ENCODE measurements at regions not wholly inside any gene's neighbourhood (a gene's known extent, or its start where the extent isn't known, plus 50 kb on each side); places are given as distances from the start of the nearest gene placed in this dataset.
"Not testable (repeated sequence)": the region's sequence is repeated elsewhere in the genome, so short reads cannot be mapped to it uniquely, and the experiment has no call there.

DNA sequence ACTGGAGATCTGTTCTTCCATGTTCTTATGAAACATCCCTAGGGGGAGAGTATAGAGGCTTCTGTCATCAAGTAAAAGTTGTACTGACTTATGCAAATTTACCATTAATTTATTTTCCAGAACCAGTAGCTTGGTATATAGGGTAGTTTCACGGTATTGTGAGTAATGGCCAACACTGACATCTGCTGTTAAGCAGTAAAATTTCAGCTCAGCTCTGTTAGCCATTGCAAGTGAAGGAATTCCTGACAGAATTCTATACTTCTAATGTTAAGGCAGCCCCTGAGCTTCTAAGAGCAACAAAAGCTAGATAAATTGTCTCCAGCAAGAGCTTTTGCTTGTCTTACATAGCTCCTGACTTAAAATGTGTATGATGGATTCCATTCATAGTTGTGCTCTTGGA lies 613.5 kb upstream of the C16orf82 start:
- Mint-ChIP-seq H3K27me3 (peaks cover 18 to 24% of the 10 kb centered on the region in 2 donors), H3K27ac (no peak overlapping the region), H3K4me1 (ENCODE audit: low read depth in 2 of 2) (no peaks in the 10 kb centered on the region), H3K9me3 (peaks cover 0 to 2% of the 10 kb centered on the region in 2 donors), H3K4me3 (no peak overlapping the region), H3K36me3 (ENCODE audit: insufficient read depth) (no peaks in the 10 kb centered on the region)
- DNase-seq (no peak), ATAC-seq (replicated peaks) (no peak)

DNA sequence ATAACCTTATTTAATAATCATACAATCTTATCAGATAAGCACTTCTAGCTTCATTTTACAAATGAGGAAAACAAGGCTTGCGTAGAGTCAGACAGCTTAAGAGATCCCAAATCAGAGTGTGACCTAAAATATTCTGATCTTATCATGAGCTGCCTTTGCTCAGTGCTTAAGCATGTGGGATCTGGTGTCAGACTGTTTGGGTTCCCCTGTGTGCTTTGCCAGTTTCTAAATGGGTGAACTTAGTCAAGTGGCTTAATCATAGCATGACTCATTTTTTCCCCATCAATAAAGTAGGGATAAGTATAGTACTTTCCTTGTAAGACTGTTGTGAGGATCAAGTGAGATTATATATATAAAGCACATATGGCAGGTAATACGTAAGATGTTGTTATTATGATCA lies 612.6 kb upstream of the C16orf82 start:
- DNase-seq (no peak), ATAC-seq (replicated peaks) (no peak)
- Mint-ChIP-seq H3K9me3 (peaks cover 0 to 4% of the 10 kb centered on the region in 2 donors), H3K4me1 (ENCODE audit: low read depth in 2 of 2) (no peaks in the 10 kb centered on the region), H3K4me3 (no peak overlapping the region), H3K36me3 (ENCODE audit: insufficient read depth) (no peaks in the 10 kb centered on the region), H3K27me3 (peaks cover 18 to 24% of the 10 kb centered on the region in 2 donors), H3K27ac (no peak overlapping the region)

DNA sequence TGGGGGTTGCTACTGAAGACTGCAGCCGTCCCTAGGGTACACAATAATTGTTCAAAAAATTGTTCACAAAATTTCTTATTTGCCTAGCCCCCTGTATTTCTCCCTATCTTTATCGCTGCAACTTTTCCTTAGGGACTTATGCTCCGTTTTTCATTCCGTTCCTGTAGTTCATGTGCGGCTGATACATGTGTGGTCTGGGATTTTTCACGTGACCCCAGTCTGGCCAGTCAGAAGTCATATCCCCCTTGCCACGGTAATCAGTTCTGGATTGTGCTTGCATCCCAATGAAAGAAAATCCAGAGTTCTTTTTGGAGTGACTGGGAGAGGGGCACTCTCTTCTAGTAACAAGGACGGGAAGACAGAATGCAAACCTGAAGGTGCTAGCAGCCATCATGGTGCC lies 610.7 kb upstream of the C16orf82 start:
- Mint-ChIP-seq H3K4me1 (ENCODE audit: low read depth in 2 of 2) (no peaks in the 10 kb centered on the region), H3K27ac (no peak overlapping the region), H3K36me3 (ENCODE audit: insufficient read depth) (no peaks in the 10 kb centered on the region), H3K4me3 (no peak overlapping the region), H3K27me3 (peaks cover 18 to 24% of the 10 kb centered on the region in 2 donors), H3K9me3 (peaks cover 0 to 4% of the 10 kb centered on the region in 2 donors)
- DNase-seq (no peak), ATAC-seq (replicated peaks) (no peak)

DNA sequence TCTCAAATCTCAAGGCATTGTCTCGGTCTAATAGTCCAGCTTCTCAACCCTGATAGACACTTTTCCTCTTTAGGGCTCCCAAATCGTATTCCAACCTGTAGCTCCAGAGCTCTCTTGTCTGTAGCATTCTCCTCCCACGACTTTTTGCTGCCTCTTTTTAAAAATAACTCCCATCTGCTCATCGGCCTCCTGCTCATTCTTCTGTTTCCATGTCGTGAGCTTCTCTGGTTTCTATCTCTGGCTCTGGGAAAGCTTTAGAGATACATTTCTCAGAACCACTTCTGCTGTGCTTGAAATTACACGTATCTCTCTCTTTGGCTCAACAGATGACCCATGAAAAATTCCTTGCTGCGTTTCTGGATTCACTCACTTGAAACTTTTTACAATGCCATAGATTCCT lies 609.6 kb upstream of the C16orf82 start:
- peaks cover 21 to 29% of the 10 kb centered on the region in 2 donors for H3K27me3 Mint-ChIP-seq
- no peak overlapping the region for H3K27ac Mint-ChIP-seq
- H3K4me3 Mint-ChIP-seq = no peak overlapping the region
- peaks cover 0 to 4% of the 10 kb centered on the region in 2 donors for H3K9me3 Mint-ChIP-seq
- DNase-seq (no peak), ATAC-seq (replicated peaks) (no peak)
- no peaks in the 10 kb centered on the region for H3K36me3 Mint-ChIP-seq (ENCODE audit: insufficient read depth)
- no peaks in the 10 kb centered on the region for H3K4me1 Mint-ChIP-seq (ENCODE audit: low read depth in 2 of 2)

DNA sequence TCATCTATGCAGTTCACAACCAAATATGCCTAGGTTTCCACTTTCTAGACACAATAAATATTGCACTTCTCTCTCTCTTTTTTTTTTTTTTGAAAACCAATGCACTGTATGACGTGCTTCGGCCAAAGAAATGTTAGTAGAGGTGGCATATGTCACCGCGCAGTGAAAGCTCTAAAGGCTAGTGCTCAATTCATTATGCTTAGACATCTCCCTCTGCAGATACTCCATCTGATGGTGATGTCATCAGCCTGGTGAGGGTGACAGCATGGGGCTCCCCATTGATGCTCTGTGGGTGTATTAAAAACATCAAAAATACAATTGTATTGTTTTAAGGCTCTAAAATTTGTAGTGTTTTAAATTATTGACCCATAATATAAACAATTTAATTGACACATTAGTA lies 608.8 kb upstream of the C16orf82 start:
- peaks cover 29 to 37% of the 10 kb centered on the region in 2 donors for H3K27me3 Mint-ChIP-seq
- DNase-seq (no peak), ATAC-seq (replicated peaks) (no peak)
- no peaks in the 10 kb centered on the region for H3K4me1 Mint-ChIP-seq (ENCODE audit: low read depth in 2 of 2)
- H3K4me3 Mint-ChIP-seq = no peak overlapping the region
- H3K36me3 Mint-ChIP-seq (ENCODE audit: insufficient read depth) = no peaks in the 10 kb centered on the region
- peaks cover 0 to 4% of the 10 kb centered on the region in 2 donors for H3K9me3 Mint-ChIP-seq
- no peak overlapping the region for H3K27ac Mint-ChIP-seq

DNA sequence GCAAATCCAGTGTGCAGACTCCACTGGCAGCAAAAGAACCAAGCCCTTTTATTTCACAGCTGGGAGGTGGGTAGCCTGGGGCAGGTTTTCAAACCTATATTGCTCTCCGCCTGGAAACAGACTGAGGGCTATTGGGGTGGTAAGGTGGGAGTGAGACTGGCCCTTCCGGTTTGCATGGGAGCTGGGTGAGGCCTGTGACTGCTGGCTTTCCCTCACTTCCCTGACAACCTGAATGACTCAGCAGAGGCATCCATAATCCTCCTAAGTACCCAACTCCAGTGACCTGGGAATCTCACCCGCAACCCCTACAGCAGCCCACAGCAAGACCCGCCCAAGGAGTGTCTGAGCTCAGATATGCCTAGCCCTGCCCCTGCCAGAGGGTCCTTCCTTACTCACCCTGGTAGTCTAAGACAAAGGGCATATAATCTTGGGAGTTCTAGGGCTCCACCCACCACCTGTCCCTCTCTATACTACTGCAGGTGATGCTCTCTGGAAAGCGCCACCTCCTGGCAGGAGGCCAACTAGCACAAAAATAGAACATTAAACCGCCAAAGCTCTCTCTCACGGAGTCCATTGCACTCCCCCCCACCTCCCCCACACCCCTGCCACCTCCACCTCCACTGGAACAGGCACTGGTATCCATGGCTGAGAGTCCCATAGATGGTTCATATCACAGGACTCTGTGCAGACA lies 602.0 kb upstream of the C16orf82 start:
- no peak for ATAC-seq (replicated peaks)
- H3K27ac Mint-ChIP-seq = no peak overlapping the region

DNA sequence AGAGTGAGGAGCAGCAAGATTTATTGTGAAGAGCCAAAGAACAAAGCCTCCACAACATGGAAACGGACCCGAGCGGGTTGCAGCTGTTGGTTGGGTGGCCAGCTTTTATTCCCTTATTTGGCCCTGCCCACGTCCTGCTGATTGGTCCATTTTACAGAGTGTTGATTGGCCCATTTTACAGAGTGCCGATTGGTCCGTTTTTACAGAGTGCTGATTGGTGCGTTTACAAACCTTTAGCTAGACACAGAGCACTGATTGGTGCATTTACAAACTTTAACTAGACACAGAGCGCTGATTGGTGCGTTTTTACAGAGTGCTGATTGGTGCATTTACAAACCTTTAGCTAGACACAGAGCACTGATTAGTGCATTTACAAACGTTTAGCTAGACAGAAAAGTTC lies 592.3 kb upstream of the C16orf82 start:
- DNase-seq; H3K27ac Mint-ChIP-seq; ATAC-seq (replicated peaks); H3K4me1 Mint-ChIP-seq (ENCODE audit: low read depth in 2 of 2); H3K27me3 Mint-ChIP-seq; H3K4me3 Mint-ChIP-seq; H3K36me3 Mint-ChIP-seq (ENCODE audit: insufficient read depth): not testable (repeated sequence)
- peaks cover 0 to 22% of the 10 kb centered on the region in 2 donors for H3K9me3 Mint-ChIP-seq

More for the DNA sequence above, 602.0 kb upstream of the C16orf82 start:
- H3K4me1 Mint-ChIP-seq (ENCODE audit: low read depth in 2 of 2) = no peaks in the 10 kb centered on the region
- no peaks in the 10 kb centered on the region for H3K9me3 Mint-ChIP-seq
- peaks cover 3% of the 10 kb centered on the region for H3K36me3 Mint-ChIP-seq (ENCODE audit: insufficient read depth)
- H3K27me3 Mint-ChIP-seq = peaks cover 21 to 39% of the 10 kb centered on the region in 2 donors
- no peak for DNase-seq
- no peak overlapping the region for H3K4me3 Mint-ChIP-seq

DNA sequence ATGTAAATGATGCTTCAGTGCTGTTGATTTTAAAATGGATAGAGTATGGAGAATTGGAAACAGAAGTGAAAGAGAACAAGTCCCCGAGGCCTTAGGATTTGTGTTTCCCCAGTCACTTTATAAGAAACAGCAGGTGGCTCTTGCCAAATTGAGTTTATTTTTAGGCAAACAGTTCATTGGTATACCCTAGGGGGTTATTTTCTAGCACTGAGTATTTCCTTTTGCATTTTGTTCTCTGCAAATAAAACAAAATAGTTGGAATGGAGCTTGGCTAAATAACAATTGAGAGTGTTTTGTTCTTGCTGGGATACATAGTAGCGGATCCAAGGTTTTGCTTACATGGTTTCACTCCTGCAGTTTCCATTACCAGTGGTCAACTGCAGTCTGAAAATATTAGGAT lies 591.1 kb upstream of the C16orf82 start:
- no peaks in the 10 kb centered on the region for H3K27me3 Mint-ChIP-seq
- no peak for DNase-seq
- H3K9me3 Mint-ChIP-seq = peaks cover 0 to 23% of the 10 kb centered on the region in 2 donors

DNA sequence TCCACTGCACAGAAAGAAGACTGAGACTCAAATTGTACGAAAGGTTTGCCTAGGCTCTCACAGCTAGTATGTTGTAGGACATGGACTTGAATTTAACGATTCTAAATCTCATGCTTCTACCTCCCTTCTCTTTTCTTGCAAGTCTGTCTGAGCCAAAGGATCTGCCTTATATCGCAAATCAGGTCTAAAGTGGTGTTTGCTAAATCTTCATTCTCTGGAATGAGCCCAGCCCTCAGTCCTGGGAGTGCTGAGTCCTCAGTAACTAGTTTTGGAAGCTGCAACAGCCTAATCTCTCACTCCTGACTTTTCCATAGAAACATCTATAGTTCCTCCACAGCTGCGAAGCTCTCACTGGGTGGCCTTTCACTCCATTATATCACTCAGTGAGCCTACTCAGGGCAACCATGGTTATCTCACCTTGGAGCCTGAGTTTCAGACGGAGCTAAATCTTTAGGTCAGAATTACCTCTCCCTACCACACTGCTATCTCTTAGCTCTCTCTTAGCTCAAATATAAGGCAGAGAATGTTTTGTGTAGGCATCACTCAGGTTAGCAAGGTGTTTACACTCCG lies 575.5 kb upstream of the C16orf82 start:
- H3K27me3 Mint-ChIP-seq = peaks cover 15 to 50% of the 10 kb centered on the region in 2 donors
- H3K36me3 Mint-ChIP-seq (ENCODE audit: insufficient read depth) = peaks cover 4% of the 10 kb centered on the region
- no peak for DNase-seq

More for the DNA sequence above, 591.1 kb upstream of the C16orf82 start:
- H3K27ac Mint-ChIP-seq = no peak overlapping the region
- no peaks in the 10 kb centered on the region for H3K4me1 Mint-ChIP-seq (ENCODE audit: low read depth in 2 of 2)
- H3K4me3 Mint-ChIP-seq = no peak overlapping the region
- H3K36me3 Mint-ChIP-seq (ENCODE audit: insufficient read depth) = no peaks in the 10 kb centered on the region
- no peak for ATAC-seq (replicated peaks)

DNA sequence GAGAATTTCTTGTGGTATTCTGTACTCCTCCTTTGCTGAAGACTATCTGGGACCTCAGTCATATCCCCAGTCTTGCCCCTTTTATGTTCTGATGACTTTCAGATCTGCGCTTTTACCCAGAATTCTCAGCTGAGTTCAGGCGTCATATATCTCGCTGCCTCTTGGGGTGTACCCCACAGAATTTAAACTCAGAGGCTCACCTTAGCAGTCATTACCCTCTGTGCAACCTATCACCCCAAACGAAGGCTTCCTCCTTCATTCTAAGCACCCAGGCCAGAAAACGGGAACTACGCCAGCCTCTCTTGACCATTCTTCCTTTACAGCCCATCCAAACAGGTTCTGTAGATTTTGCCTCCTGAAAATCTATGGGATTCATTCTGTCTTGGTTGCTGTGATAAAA lies 574.8 kb upstream of the C16orf82 start:
- ATAC-seq (replicated peaks) (no peak), DNase-seq (no peak)
- H3K36me3 Mint-ChIP-seq (ENCODE audit: insufficient read depth) = peaks cover 4% of the 10 kb centered on the region
- no peak overlapping the region for H3K4me3 Mint-ChIP-seq
- H3K9me3 Mint-ChIP-seq = no peaks in the 10 kb centered on the region
- peaks cover 15 to 50% of the 10 kb centered on the region in 2 donors for H3K27me3 Mint-ChIP-seq
- H3K4me1 Mint-ChIP-seq (ENCODE audit: low read depth in 2 of 2) = no peaks in the 10 kb centered on the region
- H3K27ac Mint-ChIP-seq = no peak overlapping the region

More for the DNA sequence above, 575.5 kb upstream of the C16orf82 start:
- Mint-ChIP-seq H3K4me1 (ENCODE audit: low read depth in 2 of 2) (no peaks in the 10 kb centered on the region), H3K27ac (no peak overlapping the region), H3K9me3 (no peaks in the 10 kb centered on the region), H3K4me3 (no peak overlapping the region)
- no peak for ATAC-seq (replicated peaks)

DNA sequence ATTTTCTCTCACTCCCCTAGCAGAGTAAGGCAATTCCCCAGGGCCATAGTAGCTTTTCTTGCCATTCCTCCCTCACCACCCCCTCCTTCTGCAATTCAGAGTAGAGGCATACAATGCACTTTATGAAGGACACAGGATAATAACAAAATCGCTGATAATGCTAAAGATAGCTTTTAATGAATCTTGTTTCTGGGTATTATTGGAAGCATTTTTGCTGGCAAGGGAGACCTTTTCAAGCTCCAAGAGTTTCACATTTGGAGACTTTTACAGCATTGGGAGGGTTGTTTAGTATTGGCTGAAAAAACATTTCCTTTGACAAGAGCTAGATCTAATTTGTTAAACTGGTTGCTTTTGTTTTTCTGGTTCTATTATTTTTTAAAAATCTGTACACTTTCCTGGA lies 573.0 kb upstream of the C16orf82 start:
- Mint-ChIP-seq H3K36me3 (ENCODE audit: insufficient read depth) (peaks cover 4% of the 10 kb centered on the region), H3K27me3 (peaks cover 16 to 43% of the 10 kb centered on the region in 2 donors), H3K4me1 (ENCODE audit: low read depth in 2 of 2) (no peaks in the 10 kb centered on the region), H3K27ac (no peak overlapping the region), H3K4me3 (no peak overlapping the region), H3K9me3 (no peaks in the 10 kb centered on the region)
- no peak for DNase-seq
- no peak for ATAC-seq (replicated peaks)

DNA sequence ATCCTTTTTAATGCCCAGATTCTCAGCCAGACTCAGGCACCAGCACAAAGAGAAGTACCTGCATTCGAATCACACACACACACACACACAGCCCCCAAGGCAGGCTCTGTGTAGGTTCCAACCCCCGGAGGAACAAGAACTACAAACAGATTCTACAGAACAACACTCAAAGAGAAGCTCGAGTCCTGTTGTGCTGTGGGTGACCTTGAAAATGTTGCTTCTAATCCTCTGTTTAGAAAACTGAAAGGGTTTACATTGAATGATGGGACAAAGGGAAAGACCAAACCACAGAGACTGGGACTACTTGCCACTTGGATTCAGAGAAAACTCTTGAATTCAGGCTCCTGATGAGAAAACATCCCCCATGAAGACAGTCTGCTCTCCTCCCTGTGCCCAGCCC lies 568.8 kb upstream of the C16orf82 start:
- ATAC-seq (replicated peaks) = no peak
- Mint-ChIP-seq H3K4me3 (no peak overlapping the region), H3K27me3 (peaks cover 5 to 22% of the 10 kb centered on the region in 2 donors), H3K36me3 (ENCODE audit: insufficient read depth) (peaks cover 4% of the 10 kb centered on the region), H3K9me3 (no peaks in the 10 kb centered on the region), H3K27ac (no peak overlapping the region), H3K4me1 (ENCODE audit: low read depth in 2 of 2) (no peaks in the 10 kb centered on the region)
- DNase-seq = no peak

DNA sequence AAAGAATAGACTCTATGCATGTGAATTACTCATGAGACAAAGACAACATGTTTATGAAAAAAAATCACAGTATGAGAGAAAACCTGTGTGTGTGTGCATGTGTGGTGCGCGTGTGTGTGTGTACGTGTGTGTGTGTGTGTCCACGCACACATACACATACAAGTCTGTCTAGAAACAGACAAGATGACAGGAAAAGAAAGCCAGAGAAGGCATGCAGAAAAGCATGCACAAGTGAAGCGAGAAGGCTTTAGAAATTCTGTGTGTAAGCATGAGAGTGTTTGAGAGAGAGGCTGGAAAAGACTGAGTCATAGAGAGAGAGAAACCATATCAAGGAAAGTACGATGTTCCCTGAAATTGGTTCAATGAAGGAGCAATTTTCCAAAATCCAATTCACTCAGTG lies 566.4 kb upstream of the C16orf82 start:
- H3K27ac Mint-ChIP-seq = no peak overlapping the region
- no peaks in the 10 kb centered on the region for H3K36me3 Mint-ChIP-seq (ENCODE audit: insufficient read depth)
- no peak for ATAC-seq (replicated peaks)
- no peak overlapping the region for H3K4me3 Mint-ChIP-seq
- peaks cover 0 to 9% of the 10 kb centered on the region in 2 donors for H3K27me3 Mint-ChIP-seq
- H3K4me1 Mint-ChIP-seq (ENCODE audit: low read depth in 2 of 2) = no peaks in the 10 kb centered on the region
- DNase-seq = no peak
- H3K9me3 Mint-ChIP-seq = no peaks in the 10 kb centered on the region

DNA sequence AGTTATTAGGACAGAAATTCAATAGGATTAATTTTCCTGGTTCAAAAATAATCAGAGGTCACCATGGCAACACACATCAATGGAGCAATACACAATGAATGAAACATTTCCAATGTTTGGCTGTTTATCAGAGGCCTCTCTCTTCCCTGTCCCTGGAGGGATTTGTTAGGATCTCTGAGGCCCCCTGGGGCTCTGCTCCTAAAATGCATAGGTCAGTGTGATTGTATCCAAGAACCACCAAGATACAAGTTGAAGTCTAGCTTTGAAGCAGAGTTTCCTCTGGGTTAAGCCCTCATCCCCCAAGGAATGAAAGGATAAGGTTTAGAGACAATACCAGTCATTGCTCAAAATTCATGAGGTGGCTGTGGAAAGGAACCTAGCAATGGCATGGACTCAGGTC lies 561.2 kb upstream of the C16orf82 start:
- Mint-ChIP-seq H3K4me1 (ENCODE audit: low read depth in 2 of 2) (no peaks in the 10 kb centered on the region), H3K27me3 (peaks cover 4 to 19% of the 10 kb centered on the region in 2 donors), H3K36me3 (ENCODE audit: insufficient read depth) (no peaks in the 10 kb centered on the region), H3K4me3 (no peak overlapping the region), H3K9me3 (no peaks in the 10 kb centered on the region), H3K27ac (no peak overlapping the region)
- no peak for DNase-seq
- no peak for ATAC-seq (replicated peaks)

Data from effector memory CD8-positive, alpha-beta T cell (primary cell).